ENCODE measurements at regions not wholly inside any gene's neighbourhood (a gene's known extent, or its start where the extent isn't known, plus 50 kb on each side); places are given as distances from the start of the nearest gene placed in this dataset.

GRCh38 chrX:80512924-80513323 is 92.7 kb downstream of the TENT5D start:
- TF ChIP-seq, protein P1, sequence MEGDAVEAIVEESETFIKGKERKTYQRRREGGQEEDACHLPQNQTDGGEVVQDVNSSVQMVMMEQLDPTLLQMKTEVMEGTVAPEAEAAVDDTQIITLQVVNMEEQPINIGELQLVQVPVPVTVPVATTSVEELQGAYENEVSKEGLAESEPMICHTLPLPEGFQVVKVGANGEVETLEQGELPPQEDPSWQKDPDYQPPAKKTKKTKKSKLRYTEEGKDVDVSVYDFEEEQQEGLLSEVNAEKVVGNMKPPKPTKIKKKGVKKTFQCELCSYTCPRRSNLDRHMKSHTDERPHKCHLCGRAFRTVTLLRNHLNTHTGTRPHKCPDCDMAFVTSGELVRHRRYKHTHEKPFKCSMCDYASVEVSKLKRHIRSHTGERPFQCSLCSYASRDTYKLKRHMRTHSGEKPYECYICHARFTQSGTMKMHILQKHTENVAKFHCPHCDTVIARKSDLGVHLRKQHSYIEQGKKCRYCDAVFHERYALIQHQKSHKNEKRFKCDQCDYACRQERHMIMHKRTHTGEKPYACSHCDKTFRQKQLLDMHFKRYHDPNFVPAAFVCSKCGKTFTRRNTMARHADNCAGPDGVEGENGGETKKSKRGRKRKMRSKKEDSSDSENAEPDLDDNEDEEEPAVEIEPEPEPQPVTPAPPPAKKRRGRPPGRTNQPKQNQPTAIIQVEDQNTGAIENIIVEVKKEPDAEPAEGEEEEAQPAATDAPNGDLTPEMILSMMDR (IDR thresholded peaks at IDR 0.05; ENCODE audit: borderline replicate concordance, extremely low read depth, low read length, poor library complexity, severe bottlenecking) = no peak
- no peak for TF ChIP-seq EZH2 (IDR thresholded peaks at IDR 0.05; ENCODE audit: borderline replicate concordance, low read depth, low read length, severe bottlenecking)

All from DND-41 (cell line).